HG02973 (cell line): ENCODE measurements at regions not wholly inside any gene's neighbourhood (a gene's known extent, or its start where the extent isn't known, plus 50 kb on each side); places are given as distances from the start of the nearest gene placed in this dataset.
"Not testable (repeated sequence)": the region's sequence is repeated elsewhere in the genome, so short reads cannot be mapped to it uniquely, and the experiment has no call there.

Experiments
- ATAC-seq: cut with Tn5 transposase; IDR thresholded peaks from one replicate; pipeline ENCODE4 v1.9.1; 2021; ENCODE audit warnings: moderate library complexity; ENCODE audit not compliant: unreplicated experiment

GRCh38 chr3:105103139-105103538 lies 263.6 kb upstream of the ALCAM start:
- ATAC-seq = no peak

DNA sequence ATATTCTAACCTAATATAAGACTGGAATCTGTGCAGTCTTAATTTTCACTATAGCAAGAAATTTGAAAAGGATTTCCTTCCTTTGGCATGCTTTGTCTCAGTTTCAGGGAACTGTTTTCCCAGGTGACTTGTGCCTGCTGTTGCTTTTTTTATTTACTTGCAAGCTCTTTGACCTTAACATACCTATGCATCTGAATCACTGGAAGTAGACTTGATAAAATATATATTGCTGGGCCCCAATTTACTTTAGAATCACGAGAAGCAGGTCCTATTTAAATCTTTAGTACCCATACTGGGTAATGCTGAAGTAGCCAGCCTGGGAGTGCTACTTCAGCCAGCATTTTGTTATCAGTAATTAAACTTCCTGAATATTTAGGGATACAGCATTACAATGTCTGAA lies 257.9 kb upstream of the ALCAM start:
- no peak for ATAC-seq

DNA sequence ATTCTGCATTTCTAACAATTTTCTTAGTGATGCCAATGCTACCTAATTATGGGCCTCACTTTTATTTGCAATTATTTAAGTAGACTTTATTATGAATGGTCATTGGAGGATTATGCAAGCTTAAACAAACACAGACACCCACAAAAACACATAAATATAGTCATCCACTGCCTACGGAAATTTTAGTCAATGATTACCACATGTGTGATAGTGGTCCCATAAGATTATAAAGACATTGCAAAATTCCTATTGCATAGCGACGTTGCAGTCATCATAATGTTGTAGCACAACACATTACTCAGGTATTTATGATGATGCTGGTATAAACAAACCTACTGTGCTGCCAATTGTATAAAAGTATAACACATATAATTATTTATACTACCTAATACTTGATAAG lies 247.8 kb upstream of the ALCAM start:
- ATAC-seq = no peak

DNA sequence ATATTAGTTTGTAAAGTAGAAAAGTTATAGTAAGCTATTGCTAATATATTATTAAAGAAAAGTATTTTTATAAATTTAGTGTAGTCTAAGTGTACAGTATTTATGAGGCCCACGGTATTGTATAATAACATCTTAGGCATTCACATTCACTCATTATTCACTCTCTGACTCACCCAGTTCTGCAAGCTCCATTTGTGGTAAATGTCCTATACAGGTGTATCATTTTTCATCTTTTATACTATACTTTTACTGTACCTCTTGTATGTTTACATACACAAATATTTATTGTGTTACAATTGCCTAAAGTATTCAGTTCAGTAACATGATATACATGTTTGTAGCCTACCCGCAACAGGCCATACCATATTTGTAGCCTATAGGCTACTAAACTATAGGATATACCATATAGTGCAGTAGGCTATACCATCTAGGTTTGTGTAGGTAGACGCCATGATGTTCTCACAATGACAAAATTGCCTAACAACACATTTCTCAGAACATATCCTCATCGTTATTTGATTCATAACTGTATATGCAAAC lies 246.8 kb upstream of the ALCAM start:
- no peak for ATAC-seq

DNA sequence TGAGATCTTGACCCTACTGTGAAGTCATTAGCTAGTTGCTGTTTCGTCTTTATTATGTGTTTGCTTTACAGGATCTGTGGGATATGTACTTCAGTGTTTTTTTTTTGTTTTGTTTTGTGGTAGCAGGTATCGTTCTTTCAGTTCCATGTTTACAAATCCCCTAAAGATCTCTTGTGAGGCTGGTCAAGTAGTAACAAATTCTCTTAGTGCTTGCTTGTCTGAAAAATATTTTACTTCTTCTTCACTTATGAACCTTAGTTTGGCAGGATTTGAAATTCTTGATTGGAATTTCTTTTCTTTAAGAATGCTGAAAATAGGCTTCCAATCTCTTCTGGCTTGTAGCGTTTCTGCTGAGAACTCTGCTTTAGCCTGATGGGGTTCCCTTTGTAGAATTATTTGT lies 235.8 kb upstream of the ALCAM start:
- ATAC-seq = no peak

DNA sequence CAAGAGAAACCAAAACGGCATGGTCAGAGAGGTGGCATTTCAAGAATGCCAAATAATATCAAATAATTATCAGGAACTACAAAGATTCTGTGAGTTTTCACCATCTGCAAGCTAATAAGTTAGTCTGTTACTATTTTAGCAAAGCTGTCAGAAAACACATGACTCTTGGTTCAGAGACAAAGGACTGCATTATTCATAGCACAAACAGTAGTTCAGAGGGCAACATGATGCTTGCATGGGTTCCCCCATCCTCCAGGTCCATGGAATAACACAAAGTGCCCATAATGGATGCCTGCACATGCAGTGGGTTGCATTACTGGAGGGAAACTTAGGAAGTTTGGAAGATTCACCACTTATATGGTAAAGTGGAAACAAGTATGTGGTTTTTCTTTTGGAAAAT lies 228.8 kb upstream of the ALCAM start:
- no peak for ATAC-seq

DNA sequence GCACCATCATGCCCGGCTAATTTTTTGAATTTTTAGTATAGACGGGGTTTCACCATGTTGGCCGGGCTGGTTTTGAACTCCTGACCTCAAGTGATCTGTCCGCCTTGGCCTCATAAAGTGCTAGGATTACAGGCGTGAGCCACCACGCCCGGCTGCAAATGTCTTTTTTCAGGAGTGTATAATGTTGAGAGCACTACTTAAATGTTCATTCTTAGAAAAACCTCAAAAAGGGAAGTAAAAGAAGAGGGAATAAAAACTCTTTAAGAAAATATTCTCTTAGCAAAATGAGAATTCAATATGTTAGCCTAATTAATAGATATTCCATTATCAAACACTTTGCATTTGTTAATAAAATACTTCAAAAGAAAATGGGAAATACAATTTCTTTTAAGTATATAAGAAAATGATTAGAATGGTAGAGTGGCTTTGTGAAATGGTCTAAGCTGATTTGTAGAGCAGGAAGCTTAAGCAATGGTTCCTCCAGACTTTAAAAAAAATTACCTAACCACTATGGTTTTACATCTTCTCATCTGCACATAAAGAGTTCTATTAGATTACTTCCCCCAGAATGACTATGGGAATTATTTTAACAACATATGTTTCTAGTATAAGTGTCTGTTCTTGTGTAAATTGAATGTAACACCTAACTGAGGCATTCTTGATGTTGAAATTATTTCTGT lies 226.7 kb upstream of the ALCAM start:
- ATAC-seq = no peak

DNA sequence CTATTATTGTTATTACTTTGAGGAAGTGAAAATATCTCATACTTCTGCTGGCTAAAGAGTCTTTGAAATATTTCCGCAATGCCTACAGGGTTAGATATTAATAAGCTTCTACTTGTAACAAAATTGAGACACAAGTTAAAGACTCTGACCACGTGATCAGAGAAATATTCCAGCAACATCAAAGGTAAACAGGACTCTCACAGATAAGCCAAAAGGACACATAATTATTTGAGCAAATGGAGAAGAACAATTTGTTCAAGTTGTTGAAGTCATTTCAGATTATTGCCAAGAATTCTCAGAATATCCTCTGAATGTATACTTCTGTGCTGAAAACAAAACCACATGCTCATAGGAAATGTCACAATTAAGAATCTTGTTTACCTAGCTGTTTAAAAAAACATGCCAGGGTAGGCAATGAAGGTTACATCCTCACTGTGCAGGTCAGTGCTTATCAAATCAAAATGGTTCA lies 225.8 kb upstream of the ALCAM start:
- no peak for ATAC-seq

DNA sequence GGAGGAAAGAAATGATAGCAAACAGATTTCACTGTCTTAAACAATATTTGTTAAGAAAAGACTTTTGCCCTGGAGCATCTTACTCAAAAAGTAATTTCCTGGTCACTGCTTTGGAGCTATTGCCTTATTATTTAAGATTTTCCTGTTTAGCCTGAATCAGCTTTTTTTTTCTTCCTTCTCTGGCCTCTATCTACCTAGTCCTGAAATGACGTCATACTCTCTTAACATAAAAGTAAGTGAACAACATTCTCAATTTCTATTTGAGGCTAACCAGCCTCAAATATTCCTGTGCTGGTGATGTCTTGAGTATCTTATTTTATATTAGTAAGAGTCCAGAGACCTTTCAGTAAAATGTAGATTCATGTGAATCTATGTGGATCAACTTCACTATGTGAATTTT lies 221.9 kb upstream of the ALCAM start:
- ATAC-seq = no peak

GRCh38 chr3:105145511-105145910 lies 221.2 kb upstream of the ALCAM start:
- ATAC-seq = no peak

DNA sequence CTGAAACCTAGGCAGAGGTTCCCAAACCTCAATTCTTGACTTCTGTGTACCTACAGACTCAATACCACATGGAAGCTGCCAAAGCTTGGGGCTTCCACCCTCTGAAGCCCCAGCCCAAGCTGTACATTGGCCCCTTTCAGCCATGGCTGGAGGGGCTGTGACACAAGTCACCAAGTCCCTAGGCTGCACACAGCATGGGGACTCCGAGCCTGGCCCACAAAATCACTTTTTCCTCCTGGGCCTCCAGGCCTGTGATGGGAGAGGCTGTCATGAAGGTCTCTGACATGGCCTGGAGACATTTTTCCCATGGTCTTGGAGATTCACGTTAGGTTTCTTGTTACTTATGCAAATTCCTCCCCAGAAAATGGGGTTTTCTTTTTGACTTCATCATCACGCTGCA lies 217.5 kb upstream of the ALCAM start:
- not testable (repeated sequence) for ATAC-seq

DNA sequence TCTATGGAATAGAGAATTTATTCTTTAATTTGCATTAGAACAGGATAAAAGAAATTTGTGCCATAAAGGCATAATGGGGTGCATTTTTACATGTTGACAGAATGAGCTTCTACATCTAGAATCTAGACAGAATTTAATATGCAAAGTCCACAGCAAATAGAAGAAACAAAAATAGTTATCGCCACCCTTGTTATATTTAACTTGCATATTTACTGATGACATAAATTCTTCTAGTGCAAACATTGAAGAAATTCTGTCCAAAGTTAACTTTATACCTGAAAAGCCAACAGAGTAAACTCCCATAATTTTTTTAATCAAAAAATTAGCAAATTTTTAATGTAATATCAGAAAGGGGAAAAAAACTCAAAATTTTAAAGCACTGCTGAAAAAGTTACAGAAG lies 213.7 kb upstream of the ALCAM start:
- no peak for ATAC-seq

GRCh38 chr3:105154692-105155091 lies 212.0 kb upstream of the ALCAM start:
- no peak for ATAC-seq

- no peak for ATAC-seq
Observed at GRCh38 chr3:105157067-105157765, 209.5 kb upstream of the ALCAM start.

DNA sequence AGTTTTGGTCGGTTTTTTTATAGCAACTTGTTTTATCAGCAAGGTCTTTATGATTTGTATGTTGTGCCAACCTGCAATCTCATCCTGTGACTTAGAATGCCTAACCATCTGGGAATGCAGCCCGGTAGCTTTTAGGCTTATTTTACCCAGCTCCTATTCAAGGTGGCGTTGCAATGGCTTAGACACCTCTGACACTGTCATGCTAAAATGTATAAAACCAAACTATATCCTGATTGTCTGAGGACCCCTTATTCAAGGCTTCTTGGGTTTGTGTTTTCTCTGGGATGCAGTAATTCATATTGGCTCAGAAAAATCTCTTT lies 209.0 kb upstream of the ALCAM start:
- ATAC-seq = no peak

GRCh38 chr3:105158286-105158685 lies 208.4 kb upstream of the ALCAM start:
- ATAC-seq = no peak

GRCh38 chr3:105162448-105162847 lies 204.3 kb upstream of the ALCAM start:
- ATAC-seq = no peak

GRCh38 chr3:105166893-105167292 lies 199.8 kb upstream of the ALCAM start:
- ATAC-seq = no peak

- no peak for ATAC-seq
Observed at GRCh38 chr3:105170423-105170822, 196.3 kb upstream of the ALCAM start.

GRCh38 chr3:105174017-105174615 lies 192.6 kb upstream of the ALCAM start:
- ATAC-seq = no peak

DNA sequence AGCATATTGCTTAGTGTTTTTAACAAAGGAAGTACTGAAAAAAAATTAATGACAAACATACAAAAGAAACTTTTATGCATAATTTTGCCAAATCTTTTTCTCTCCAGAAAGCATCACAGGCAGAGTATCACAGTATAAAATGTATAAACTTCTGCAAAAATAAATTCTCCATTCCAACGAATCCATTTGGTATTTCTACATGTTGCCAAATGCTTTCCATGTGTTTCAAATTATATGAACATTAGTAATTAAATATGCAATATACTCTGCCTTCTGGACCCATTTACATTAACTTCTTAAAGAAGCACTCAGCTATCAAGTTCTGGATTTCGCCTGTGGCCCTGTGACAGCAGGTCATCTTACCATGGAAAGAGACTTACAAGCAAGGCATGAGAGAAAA lies 189.1 kb upstream of the ALCAM start:
- no peak for ATAC-seq

DNA sequence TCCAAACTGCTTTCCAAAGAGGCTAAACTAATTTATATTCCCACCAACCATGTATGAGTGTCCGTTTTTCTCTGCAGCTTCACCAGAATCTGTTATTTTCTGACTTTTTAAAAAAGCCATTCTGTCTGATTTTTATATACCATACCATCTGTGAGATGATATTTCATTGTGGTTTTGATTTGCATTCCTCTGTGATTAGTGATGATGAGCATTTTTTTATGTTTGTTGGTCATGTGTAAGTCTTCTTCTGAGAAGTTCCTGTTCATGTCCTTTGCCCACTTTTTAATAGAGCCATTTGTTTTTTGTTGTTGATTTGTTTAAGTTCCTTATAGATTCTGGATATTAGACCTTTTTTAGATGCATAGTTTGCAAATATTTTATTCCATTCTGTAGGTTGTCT lies 179.4 kb upstream of the ALCAM start:
- ATAC-seq = no peak
